Caco-2 (cell line): ENCODE measurements at regions not wholly inside any gene's neighbourhood (a gene's known extent, or its start where the extent isn't known, plus 50 kb on each side); places are given as distances from the start of the nearest gene placed in this dataset.
"Not testable (repeated sequence)": the region's sequence is repeated elsewhere in the genome, so short reads cannot be mapped to it uniquely, and the experiment has no call there.

Source experiments
- BruUV-seq: library from RNA; stranded (reverse); fragments of 400-500 nt; replicated peaks from 2 replicates; lab custom pipeline; 2021; lab: Mats Ljungman, UMichigan
- CTCF ChIA-PET: fragments of 300-600 bp; sonication (Branson Sonifier 250); formaldehyde crosslinking; loops from one replicate; lab custom pipeline; 2022; ENCODE audit warnings: antibody characterized with exemption; lab: Charles Lee
- POLR2A ChIA-PET: fragments of 300-600 bp; sonication (Branson Sonifier 250); formaldehyde crosslinking; loops from one replicate; lab custom pipeline; 2022; ENCODE audit warnings: antibody characterized with exemption; lab: Charles Lee
- DNase-seq, 2 experiments: peaks; one replicate each; pipeline versions ENCODE4 v3.0.0 to v3.0.0-alpha.2; 2020 to 2022
- H3K27me3 ChIP-seq: replicated peaks from 2 replicates; pipeline ENCODE4 v1.6.0; 2011; ENCODE audit warnings: low read length; ENCODE audit not compliant: control insufficient read depth, insufficient read depth
- H3K36me3 ChIP-seq: 2 replicates; pipeline ENCODE4 v1.5.1; 2011; ENCODE audit warnings: low read length; ENCODE audit not compliant: control insufficient read depth, insufficient read depth
- H3K4me1 ChIP-seq: fragments of 250-450 bp; sonication (Bioruptor Pico); 2 replicates; pipeline ENCODE4 v1.5.1; 2020; ENCODE audit warnings: mild to moderate bottlenecking
- H3K4me3 ChIP-seq: 2 replicates; pipeline ENCODE4 v1.5.1; 2011; ENCODE audit warnings: low read depth, mild to moderate bottlenecking, control low read depth, low read length
- H3K9me3 ChIP-seq: fragments of 250-450 bp; sonication (Bioruptor Pico); 2 replicates; pipeline ENCODE4 v1.5.1; 2020; ENCODE audit warnings: mild to moderate bottlenecking, moderate library complexity
- H3K27ac Mint-ChIP-seq: one replicate; pipeline ENCODE4 v1.8.0; 2022; ENCODE audit warnings: mixed read lengths; ENCODE audit not compliant: unreplicated experiment
- H3K27me3 Mint-ChIP-seq: one replicate; pipeline ENCODE4 v1.8.0; 2022; ENCODE audit warnings: mixed read lengths; ENCODE audit not compliant: insufficient read depth, unreplicated experiment
- H3K36me3 Mint-ChIP-seq: one replicate; pipeline ENCODE4 v1.8.0; 2022; ENCODE audit warnings: mild to moderate bottlenecking, mixed read lengths; ENCODE audit not compliant: insufficient read depth, unreplicated experiment
- H3K4me1 Mint-ChIP-seq: one replicate; pipeline ENCODE4 v1.8.0; 2022; ENCODE audit warnings: low read depth, mixed read lengths; ENCODE audit not compliant: unreplicated experiment
- H3K4me3 Mint-ChIP-seq: one replicate; pipeline ENCODE4 v1.8.0; 2022; ENCODE audit warnings: mild to moderate bottlenecking, moderate library complexity, mixed read lengths; ENCODE audit not compliant: unreplicated experiment
- H3K9me3 Mint-ChIP-seq: one replicate; pipeline ENCODE4 v1.8.0; 2022; ENCODE audit warnings: mixed read lengths; ENCODE audit not compliant: unreplicated experiment
- intact Hi-C: fragments of 100-400 bp; cut with micrococcal nuclease; formaldehyde crosslinking; loops from one replicate; pipeline ENCODE4 v1.10.0; 2022; ENCODE audit not compliant: unreplicated experiment
- TF ChIP-seq, protein P1 (sequence below), 2 experiments: fragments of 200-600 bp in 1 of 2; IDR thresholded peaks; 1 replicate in 1 of 2; 2 replicates in 1 of 2; pipeline versions ENCODE4 v1.5.1 to v1.8.0; 2011 to 2022; ENCODE audit warnings: antibody characterized with exemption in 1 of 2, control low read depth in 1 of 2, inconsistent platforms in 1 of 2, low read depth in 1 of 2, low read length in 1 of 2, mild to moderate bottlenecking in 1 of 2, moderate library complexity in 1 of 2; ENCODE audit not compliant: insufficient read depth in 1 of 2, severe bottlenecking in 1 of 2, unreplicated experiment in 1 of 2

DNA sequence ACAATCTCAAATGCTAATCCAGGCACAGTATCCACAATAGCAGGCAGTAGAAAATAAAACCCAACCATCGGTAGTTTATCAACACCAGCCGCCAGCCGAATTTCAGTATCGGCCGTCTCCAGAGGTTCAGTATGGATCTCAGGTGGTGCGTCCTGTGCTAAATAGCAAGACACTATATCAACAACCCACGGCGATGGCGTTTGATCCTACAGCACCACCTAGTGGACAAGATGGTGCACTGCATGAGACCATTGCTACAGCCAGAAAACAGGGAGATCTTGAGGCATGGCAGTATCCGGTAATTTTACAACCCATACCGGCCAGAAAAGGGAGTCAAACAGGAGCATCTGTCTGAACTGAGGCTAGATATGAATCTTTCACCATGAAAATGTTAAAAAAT is 112.0 kb upstream of the FRG2C start:
- H3K27ac Mint-ChIP-seq, H3K36me3 ChIP-seq, H3K27me3 ChIP-seq, H3K36me3 Mint-ChIP-seq, POLR2A ChIA-PET, H3K9me3 ChIP-seq, CTCF ChIA-PET, BruUV-seq, H3K4me3 ChIP-seq, H3K4me3 Mint-ChIP-seq, H3K4me1 Mint-ChIP-seq, H3K4me1 ChIP-seq, H3K27me3 Mint-ChIP-seq: not testable (repeated sequence)
- DNase-seq = peak in 1 of 2 experiments; percentile 53
- TF ChIP-seq, protein P1, sequence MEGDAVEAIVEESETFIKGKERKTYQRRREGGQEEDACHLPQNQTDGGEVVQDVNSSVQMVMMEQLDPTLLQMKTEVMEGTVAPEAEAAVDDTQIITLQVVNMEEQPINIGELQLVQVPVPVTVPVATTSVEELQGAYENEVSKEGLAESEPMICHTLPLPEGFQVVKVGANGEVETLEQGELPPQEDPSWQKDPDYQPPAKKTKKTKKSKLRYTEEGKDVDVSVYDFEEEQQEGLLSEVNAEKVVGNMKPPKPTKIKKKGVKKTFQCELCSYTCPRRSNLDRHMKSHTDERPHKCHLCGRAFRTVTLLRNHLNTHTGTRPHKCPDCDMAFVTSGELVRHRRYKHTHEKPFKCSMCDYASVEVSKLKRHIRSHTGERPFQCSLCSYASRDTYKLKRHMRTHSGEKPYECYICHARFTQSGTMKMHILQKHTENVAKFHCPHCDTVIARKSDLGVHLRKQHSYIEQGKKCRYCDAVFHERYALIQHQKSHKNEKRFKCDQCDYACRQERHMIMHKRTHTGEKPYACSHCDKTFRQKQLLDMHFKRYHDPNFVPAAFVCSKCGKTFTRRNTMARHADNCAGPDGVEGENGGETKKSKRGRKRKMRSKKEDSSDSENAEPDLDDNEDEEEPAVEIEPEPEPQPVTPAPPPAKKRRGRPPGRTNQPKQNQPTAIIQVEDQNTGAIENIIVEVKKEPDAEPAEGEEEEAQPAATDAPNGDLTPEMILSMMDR (IDR thresholded peaks at IDR 0.05; ENCODE audit: insufficient read depth in 1 of 2, low read depth in 1 of 2, low read length in 1 of 2, severe bottlenecking in 1 of 2, unreplicated experiment in 1 of 2) = peak; percentile 60 to 62
- intact Hi-C loops = loop anchor here (1.0 to 10.0 kb wide), 3 partner anchors 117 to 360 kb away; no protein-coding TSS in a partner anchor
- peaks cover 38% of the 10 kb centered on the region for H3K9me3 Mint-ChIP-seq

DNA sequence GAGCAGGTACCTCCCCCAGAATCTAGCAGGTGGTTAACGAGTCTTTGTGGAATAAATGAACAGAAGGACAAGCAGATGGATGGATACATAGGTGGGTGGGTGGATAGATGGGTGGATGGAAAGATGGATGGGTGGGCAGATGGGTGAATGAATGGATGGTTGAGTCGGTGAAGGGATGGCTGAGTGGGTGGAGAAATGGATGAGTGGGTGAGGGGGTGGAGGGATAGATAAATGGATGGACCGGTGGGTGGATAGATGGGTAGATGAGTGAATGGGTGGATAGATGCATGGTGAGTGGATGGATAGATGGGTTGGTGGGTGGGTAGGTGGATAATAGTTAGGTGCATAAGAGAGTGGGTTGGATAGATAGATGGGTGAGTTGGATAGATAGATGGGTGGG is 99.7 kb upstream of the FRG2C start:
- H3K9me3 ChIP-seq, BruUV-seq, POLR2A ChIA-PET: not testable (repeated sequence)

GRCh38 chr3:75572303-75572702 is 91.8 kb upstream of the FRG2C start:
- H3K4me1 ChIP-seq, intact Hi-C loops, BruUV-seq, H3K9me3 ChIP-seq, H3K36me3 Mint-ChIP-seq, H3K27me3 Mint-ChIP-seq, H3K4me3 Mint-ChIP-seq, H3K4me3 ChIP-seq, CTCF ChIA-PET, H3K27me3 ChIP-seq, H3K36me3 ChIP-seq, DNase-seq, POLR2A ChIA-PET, H3K9me3 Mint-ChIP-seq, H3K27ac Mint-ChIP-seq, H3K4me1 Mint-ChIP-seq: not testable (repeated sequence)

More for the DNA sequence above, 99.7 kb upstream of the FRG2C start:
- H3K27ac Mint-ChIP-seq, H3K4me3 ChIP-seq, H3K27me3 ChIP-seq, H3K4me1 ChIP-seq, intact Hi-C loops, H3K36me3 ChIP-seq, H3K4me1 Mint-ChIP-seq, CTCF ChIA-PET, H3K9me3 Mint-ChIP-seq, H3K4me3 Mint-ChIP-seq, H3K27me3 Mint-ChIP-seq, DNase-seq, H3K36me3 Mint-ChIP-seq: not testable (repeated sequence)

DNA sequence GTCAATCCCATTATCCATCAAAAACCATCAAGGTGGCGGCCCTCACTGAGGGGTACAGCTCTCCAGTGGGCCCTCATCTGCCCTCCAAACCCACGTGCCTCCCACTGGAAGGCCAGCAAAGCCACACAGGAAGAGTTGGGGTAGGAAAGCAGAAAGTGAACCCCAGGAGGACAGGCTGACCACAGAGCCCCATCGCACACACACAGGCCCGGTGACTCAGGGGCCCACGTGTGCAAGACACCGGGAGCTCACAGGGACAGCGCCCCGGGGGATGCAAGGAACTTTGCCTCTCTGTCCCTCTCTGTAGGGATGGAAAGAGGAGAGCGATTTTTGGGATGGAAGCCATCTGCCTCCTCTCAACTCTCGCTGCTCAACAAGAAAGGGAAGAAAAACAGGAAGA is 85.0 kb upstream of the FRG2C start:
- intact Hi-C loops, H3K9me3 ChIP-seq, H3K4me3 ChIP-seq, H3K4me1 ChIP-seq, H3K9me3 Mint-ChIP-seq, CTCF ChIA-PET, BruUV-seq, H3K4me1 Mint-ChIP-seq, H3K27me3 ChIP-seq, H3K27ac Mint-ChIP-seq, DNase-seq, H3K36me3 Mint-ChIP-seq, POLR2A ChIA-PET, H3K36me3 ChIP-seq: not testable (repeated sequence)
- Mint-ChIP-seq H3K4me3 (peak overlapping the region; percentile 63), H3K27me3 (peaks cover 10% of the 10 kb centered on the region)

DNA sequence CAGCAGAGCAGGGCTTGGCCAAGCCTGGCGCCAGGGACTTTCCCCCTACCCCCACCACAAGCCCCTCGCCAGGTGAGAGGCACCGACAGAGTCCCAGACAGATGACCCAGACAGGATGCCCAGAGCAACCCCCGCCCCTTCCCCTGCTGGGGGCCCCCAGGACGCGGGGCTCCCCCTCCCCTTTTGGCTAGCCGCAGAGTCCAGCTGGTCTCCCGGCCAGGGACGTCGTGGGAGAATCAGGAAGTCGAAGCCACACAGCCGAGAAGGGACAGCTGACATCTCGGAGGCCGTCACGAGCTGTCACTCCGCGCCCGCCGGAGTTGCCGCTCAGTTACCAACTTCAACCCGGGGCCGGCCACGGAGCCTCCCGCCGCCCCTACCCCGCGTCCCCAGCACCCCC is 84.6 kb upstream of the FRG2C start:
- CTCF ChIA-PET, H3K9me3 Mint-ChIP-seq: not testable (repeated sequence)

More for the DNA sequence above, 84.6 kb upstream of the FRG2C start:
- BruUV-seq, DNase-seq, H3K27me3 ChIP-seq, H3K9me3 ChIP-seq, POLR2A ChIA-PET, H3K4me1 ChIP-seq, H3K36me3 ChIP-seq, H3K4me1 Mint-ChIP-seq, intact Hi-C loops, H3K36me3 Mint-ChIP-seq, H3K27ac Mint-ChIP-seq: not testable (repeated sequence)
- peak overlapping the region; percentile 63 for H3K4me3 Mint-ChIP-seq
- peak overlapping the region; percentile 32 for H3K4me3 ChIP-seq
- H3K27me3 Mint-ChIP-seq = peaks cover 12% of the 10 kb centered on the region
